ENCODE measurements at regions not wholly inside any gene's neighbourhood (a gene's known extent, or its start where the extent isn't known, plus 50 kb on each side); places are given as distances from the start of the nearest gene placed in this dataset.
A peak's percentile ranks its signal among the peaks of the same experiment; 100 is the strongest.

GRCh38 chr5:175168882-175169507, 275.0 kb downstream of the DRD1 start:
- Histone ChIP-seq H3K18ac (ENCODE audit: low read length) (no peak overlapping the region), H3K23ac (ENCODE audit: low read depth, low read length, poor library complexity) (no peak overlapping the region), H2BK12ac (ENCODE audit: low read length) (no peak overlapping the region), H4K8ac (ENCODE audit: low read depth, low read length) (no peak overlapping the region), H3K4me3 (ENCODE audit: low read length in 2 of 2) (no peak overlapping the region), H3K27ac (replicated peaks; ENCODE audit: low read length) (no peak overlapping the region), H2BK120ac (ENCODE audit: low read depth, low read length) (no peak overlapping the region), H3K14ac (ENCODE audit: low read length) (peak overlapping the region; percentile 21), H3K27me3 (ENCODE audit: control insufficient read depth in 3 of 3, insufficient read depth in 3 of 3, low read depth in 1 of 3, low read length in 3 of 3) (no peaks in the 10 kb centered on the region), H3K9me3 (replicated peaks in 1 of 2; ENCODE audit: control insufficient read depth in 2 of 2, insufficient read depth in 1 of 2, low read depth in 1 of 2, low read length in 2 of 2) (no peaks in the 10 kb centered on the region), H3K4me2 (ENCODE audit: insufficient read depth, low read length, poor library complexity, severe bottlenecking) (no peak overlapping the region), H3K4me1 (ENCODE audit: control insufficient read depth in 2 of 2, insufficient read depth in 1 of 2, low read depth in 1 of 2, low read length in 2 of 2) (peaks cover 0 to 1% of the 10 kb centered on the region in 2 donors), H2BK15ac (ENCODE audit: low read length) (no peak overlapping the region), H2BK5ac (ENCODE audit: low read length) (no peak overlapping the region), H3K4ac (ENCODE audit: low read length) (no peak overlapping the region), H4K91ac (ENCODE audit: low read depth, low read length, poor library complexity) (no peak overlapping the region), H3K36me3 (replicated peaks in 1 of 2; ENCODE audit: control insufficient read depth in 2 of 2, insufficient read depth in 2 of 2, low read length in 2 of 2) (no peaks in the 10 kb centered on the region), H3K79me1 (ENCODE audit: low read depth, low read length) (no peaks in the 10 kb centered on the region), H2AK5ac (ENCODE audit: low read depth, low read length) (no peak overlapping the region), H2AFZ (ENCODE audit: low read length) (no peak overlapping the region), H3K9ac (ENCODE audit: low read depth, low read length, poor library complexity) (no peak overlapping the region)
- DNase-seq (ENCODE audit: low spot score) = no peak
- no CpG with 5 or more reads among the region's 8 CpGs for WGBS, 2 donors (ENCODE audit: extremely low coverage in 2 of 2, insufficient read length in 2 of 2, insufficient replicate concordance in 1 of 2)

DNA sequence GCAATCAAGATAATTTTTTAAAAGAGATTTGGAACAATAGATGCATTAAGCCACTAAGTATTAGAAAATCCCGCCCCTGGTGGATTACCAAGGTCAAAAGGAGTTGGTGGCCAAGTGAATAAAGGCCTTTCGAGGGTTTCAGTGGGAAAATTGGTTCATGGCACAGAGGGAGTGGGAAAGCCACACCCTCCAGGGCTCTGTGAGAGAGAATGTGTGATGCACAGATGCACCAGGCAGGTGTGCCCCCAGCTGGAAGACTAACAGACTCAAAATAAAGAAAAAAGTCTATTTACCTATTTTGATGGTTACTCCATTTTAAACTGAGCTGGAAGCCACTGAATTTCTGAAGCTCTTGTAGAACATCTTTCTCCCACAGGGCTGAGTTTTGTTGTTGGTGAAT, 278.0 kb downstream of the DRD1 start:
- peaks cover 0 to 3% of the 10 kb centered on the region in 2 donors for H3K4me1 ChIP-seq (ENCODE audit: control insufficient read depth in 2 of 2, insufficient read depth in 1 of 2, low read depth in 1 of 2, low read length in 2 of 2)
- no peak overlapping the region for H4K91ac ChIP-seq (ENCODE audit: low read depth, low read length, poor library complexity)
- no peak overlapping the region for H2BK5ac ChIP-seq (ENCODE audit: low read length)
- no peak overlapping the region for H2BK12ac ChIP-seq (ENCODE audit: low read length)
- no peak for DNase-seq (ENCODE audit: low spot score)
- no peaks in the 10 kb centered on the region for H3K9me3 ChIP-seq (replicated peaks in 1 of 2; ENCODE audit: control insufficient read depth in 2 of 2, insufficient read depth in 1 of 2, low read depth in 1 of 2, low read length in 2 of 2)
- H3K27ac ChIP-seq (replicated peaks; ENCODE audit: low read length) = no peak overlapping the region
- no peaks in the 10 kb centered on the region for H3K79me1 ChIP-seq (ENCODE audit: low read depth, low read length)
- no peak overlapping the region for H4K8ac ChIP-seq (ENCODE audit: low read depth, low read length)
- H2AK5ac ChIP-seq (ENCODE audit: low read depth, low read length) = no peak overlapping the region
- no peak overlapping the region for H3K9ac ChIP-seq (ENCODE audit: low read depth, low read length, poor library complexity)
- no peak overlapping the region for H3K23ac ChIP-seq (ENCODE audit: low read depth, low read length, poor library complexity)
- H3K27me3 ChIP-seq (ENCODE audit: control insufficient read depth in 3 of 3, insufficient read depth in 3 of 3, low read depth in 1 of 3, low read length in 3 of 3) = no peaks in the 10 kb centered on the region
- H3K18ac ChIP-seq (ENCODE audit: low read length) = no peak overlapping the region
- no peak overlapping the region for H3K4me3 ChIP-seq (ENCODE audit: low read length in 2 of 2)
- H2BK15ac ChIP-seq (ENCODE audit: low read length) = no peak overlapping the region
- H3K4ac ChIP-seq (ENCODE audit: low read length) = no peak overlapping the region
- no peak overlapping the region for H3K14ac ChIP-seq (ENCODE audit: low read length)
- H3K4me2 ChIP-seq (ENCODE audit: insufficient read depth, low read length, poor library complexity, severe bottlenecking) = no peak overlapping the region
- WGBS, 2 donors (ENCODE audit: extremely low coverage in 2 of 2, insufficient read length in 2 of 2, insufficient replicate concordance in 1 of 2) = no CpG with 5 or more reads among the region's 2 CpGs
- no peak overlapping the region for H2AFZ ChIP-seq (ENCODE audit: low read length)
- no peak overlapping the region for H2BK120ac ChIP-seq (ENCODE audit: low read depth, low read length)
- H3K36me3 ChIP-seq (replicated peaks in 1 of 2; ENCODE audit: control insufficient read depth in 2 of 2, insufficient read depth in 2 of 2, low read length in 2 of 2) = no peaks in the 10 kb centered on the region

DNA sequence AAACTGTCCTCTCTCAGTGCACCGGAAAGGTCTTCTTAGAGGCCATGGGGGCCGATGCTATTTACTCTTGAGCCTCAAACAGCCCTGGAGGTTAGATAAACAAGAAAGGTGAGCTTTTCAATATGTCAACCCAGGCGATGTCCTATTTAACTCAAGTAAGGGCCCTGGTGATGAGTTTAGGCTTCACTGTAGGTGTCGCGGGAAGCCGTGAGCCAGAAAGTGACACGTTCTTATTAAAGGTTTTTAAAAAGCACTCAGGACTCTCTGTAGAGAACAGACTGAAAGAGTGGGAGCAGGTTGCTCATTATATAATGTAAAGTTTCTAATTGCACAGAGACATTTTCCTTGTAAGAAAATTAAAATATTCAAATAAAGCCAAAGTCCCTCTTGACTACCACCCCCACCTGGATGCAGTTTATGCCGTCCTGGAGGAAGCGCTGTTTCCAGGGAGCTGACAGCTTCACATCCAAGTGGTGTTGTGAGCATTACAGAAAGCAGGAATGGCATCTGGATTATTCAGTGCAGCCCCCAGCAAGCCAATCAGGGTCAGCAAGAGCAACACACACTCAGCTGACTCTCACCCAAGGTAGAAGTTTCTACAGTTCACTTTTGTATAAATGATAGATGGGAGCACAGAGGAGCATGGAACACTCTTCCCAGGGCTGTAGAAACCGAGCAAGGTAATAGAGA, 280.3 kb downstream of the DRD1 start:
- no peaks in the 10 kb centered on the region for H3K27me3 ChIP-seq (ENCODE audit: control insufficient read depth in 3 of 3, insufficient read depth in 3 of 3, low read depth in 1 of 3, low read length in 3 of 3)

DNA sequence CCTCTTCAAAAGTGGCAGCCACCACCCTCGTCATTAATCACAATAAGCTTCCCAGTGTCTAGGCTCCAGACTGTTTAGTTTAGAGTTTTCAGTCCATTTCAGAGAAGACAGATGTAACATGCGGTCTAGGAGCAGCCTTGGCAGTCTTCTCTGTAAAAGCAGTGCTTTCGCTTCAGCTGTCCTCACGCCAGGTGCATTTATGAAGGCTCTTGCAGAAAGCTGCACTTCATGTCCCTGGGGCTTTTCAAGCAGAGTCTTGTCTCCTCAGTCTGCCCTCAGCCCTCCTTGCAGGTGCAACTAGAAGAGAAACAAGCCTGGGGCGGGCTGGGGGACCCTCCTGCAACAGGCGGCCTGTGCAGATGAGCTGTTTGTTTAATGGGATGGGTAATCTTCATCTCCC, 281.9 kb downstream of the DRD1 start:
- WGBS, 2 donors (ENCODE audit: extremely low coverage in 2 of 2, insufficient read length in 2 of 2, insufficient replicate concordance in 1 of 2) = no CpG with 5 or more reads among the region's 6 CpGs
- H4K91ac ChIP-seq (ENCODE audit: low read depth, low read length, poor library complexity) = no peak overlapping the region
- no peaks in the 10 kb centered on the region for H3K9me3 ChIP-seq (replicated peaks in 1 of 2; ENCODE audit: control insufficient read depth in 2 of 2, insufficient read depth in 1 of 2, low read depth in 1 of 2, low read length in 2 of 2)
- no peak overlapping the region for H3K18ac ChIP-seq (ENCODE audit: low read length)
- no peak overlapping the region for H2AFZ ChIP-seq (ENCODE audit: low read length)
- H3K23ac ChIP-seq (ENCODE audit: low read depth, low read length, poor library complexity) = no peak overlapping the region
- no peak for DNase-seq (ENCODE audit: low spot score)
- no peak overlapping the region for H3K27ac ChIP-seq (replicated peaks; ENCODE audit: low read length)
- no peak overlapping the region for H4K8ac ChIP-seq (ENCODE audit: low read depth, low read length)
- no peaks in the 10 kb centered on the region for H3K27me3 ChIP-seq (ENCODE audit: control insufficient read depth in 3 of 3, insufficient read depth in 3 of 3, low read depth in 1 of 3, low read length in 3 of 3)
- no peak overlapping the region for H2BK120ac ChIP-seq (ENCODE audit: low read depth, low read length)
- peaks cover 0 to 3% of the 10 kb centered on the region in 2 donors for H3K4me1 ChIP-seq (ENCODE audit: control insufficient read depth in 2 of 2, insufficient read depth in 1 of 2, low read depth in 1 of 2, low read length in 2 of 2)
- H3K9ac ChIP-seq (ENCODE audit: low read depth, low read length, poor library complexity) = no peak overlapping the region
- H3K14ac ChIP-seq (ENCODE audit: low read length) = no peak overlapping the region
- H2BK15ac ChIP-seq (ENCODE audit: low read length) = no peak overlapping the region
- no peak overlapping the region for H2BK5ac ChIP-seq (ENCODE audit: low read length)
- H3K79me1 ChIP-seq (ENCODE audit: low read depth, low read length) = no peaks in the 10 kb centered on the region
- no peak overlapping the region for H2AK5ac ChIP-seq (ENCODE audit: low read depth, low read length)
- no peak overlapping the region for H2BK12ac ChIP-seq (ENCODE audit: low read length)
- H3K4me2 ChIP-seq (ENCODE audit: insufficient read depth, low read length, poor library complexity, severe bottlenecking) = no peak overlapping the region
- no peaks in the 10 kb centered on the region for H3K36me3 ChIP-seq (replicated peaks in 1 of 2; ENCODE audit: control insufficient read depth in 2 of 2, insufficient read depth in 2 of 2, low read length in 2 of 2)
- H3K4ac ChIP-seq (ENCODE audit: low read length) = no peak overlapping the region
- H3K4me3 ChIP-seq (ENCODE audit: low read length in 2 of 2) = no peak overlapping the region

More for the DNA sequence above, 280.3 kb downstream of the DRD1 start:
- no peak overlapping the region for H2AK5ac ChIP-seq (ENCODE audit: low read depth, low read length)
- no peak for DNase-seq (ENCODE audit: low spot score)
- H3K27ac ChIP-seq (replicated peaks; ENCODE audit: low read length) = no peak overlapping the region
- no peak overlapping the region for H3K4me3 ChIP-seq (ENCODE audit: low read length in 2 of 2)
- no peaks in the 10 kb centered on the region for H3K36me3 ChIP-seq (replicated peaks in 1 of 2; ENCODE audit: control insufficient read depth in 2 of 2, insufficient read depth in 2 of 2, low read length in 2 of 2)
- WGBS, 2 donors (ENCODE audit: extremely low coverage in 2 of 2, insufficient read length in 2 of 2, insufficient replicate concordance in 1 of 2) = no CpG with 5 or more reads among the region's 10 CpGs
- H4K91ac ChIP-seq (ENCODE audit: low read depth, low read length, poor library complexity) = no peak overlapping the region
- no peaks in the 10 kb centered on the region for H3K9me3 ChIP-seq (replicated peaks in 1 of 2; ENCODE audit: control insufficient read depth in 2 of 2, insufficient read depth in 1 of 2, low read depth in 1 of 2, low read length in 2 of 2)
- no peak overlapping the region for H3K14ac ChIP-seq (ENCODE audit: low read length)
- H3K18ac ChIP-seq (ENCODE audit: low read length) = no peak overlapping the region
- H3K4me1 ChIP-seq (ENCODE audit: control insufficient read depth in 2 of 2, insufficient read depth in 1 of 2, low read depth in 1 of 2, low read length in 2 of 2) = peaks cover 0 to 3% of the 10 kb centered on the region in 2 donors
- H2BK5ac ChIP-seq (ENCODE audit: low read length) = no peak overlapping the region
- H2BK120ac ChIP-seq (ENCODE audit: low read depth, low read length) = no peak overlapping the region
- H3K4me2 ChIP-seq (ENCODE audit: insufficient read depth, low read length, poor library complexity, severe bottlenecking) = no peak overlapping the region
- H3K79me1 ChIP-seq (ENCODE audit: low read depth, low read length) = no peaks in the 10 kb centered on the region
- H2BK15ac ChIP-seq (ENCODE audit: low read length) = no peak overlapping the region
- H2AFZ ChIP-seq (ENCODE audit: low read length) = no peak overlapping the region
- no peak overlapping the region for H2BK12ac ChIP-seq (ENCODE audit: low read length)
- no peak overlapping the region for H3K23ac ChIP-seq (ENCODE audit: low read depth, low read length, poor library complexity)
- no peak overlapping the region for H3K4ac ChIP-seq (ENCODE audit: low read length)
- H3K9ac ChIP-seq (ENCODE audit: low read depth, low read length, poor library complexity) = no peak overlapping the region
- H4K8ac ChIP-seq (ENCODE audit: low read depth, low read length) = no peak overlapping the region

Measured in neuronal stem cell (in vitro differentiated cells).